Fibroblast of lung (primary cell): ENCODE measurements at regions not wholly inside any gene's neighbourhood (a gene's known extent, or its start where the extent isn't known, plus 50 kb on each side); places are given as distances from the start of the nearest gene placed in this dataset.

Experiments used
- DNase-seq, 2 donors: peaks; one replicate each; pipeline versions ENCODE4 v3.0.0 to v3.0.0-alpha.2; 2010; ENCODE audit warnings: low read depth in 2 of 2
- H2AFZ ChIP-seq: 2 replicates; pipeline ENCODE4 v1.5.1; 2012; ENCODE audit warnings: low read length, control low read depth, inconsistent platforms
- H3K27ac ChIP-seq: 2 replicates; pipeline ENCODE4 v1.5.1; 2011; ENCODE audit warnings: low read length, control low read depth; ENCODE audit not compliant: insufficient read depth
- H3K27me3 ChIP-seq: 2 replicates; pipeline ENCODE4 v1.5.1; 2011; ENCODE audit warnings: mild to moderate bottlenecking, low read length; ENCODE audit not compliant: control insufficient read depth, insufficient read depth
- H3K36me3 ChIP-seq: 2 replicates; pipeline ENCODE4 v1.5.1; 2011; ENCODE audit warnings: low read length; ENCODE audit not compliant: control insufficient read depth, insufficient read depth
- H3K4me1 ChIP-seq: 2 replicates; pipeline ENCODE4 v1.5.1; 2011; ENCODE audit warnings: low read length; ENCODE audit not compliant: control insufficient read depth, insufficient read depth; ENCODE audit errors: extremely low read depth
- H3K4me2 ChIP-seq: 2 replicates; pipeline ENCODE4 v1.5.1; 2011; ENCODE audit warnings: low read length, control low read depth; ENCODE audit not compliant: insufficient read depth; ENCODE audit errors: extremely low read depth
- H3K4me3 ChIP-seq, 4 experiments: fragments of 200-600 bp in 1 of 4; sonication (generic) in 1 of 4; replicated peaks in 1 of 4; 2 replicates each; pipeline ENCODE4 v1.5.1; 2011 to 2016; ENCODE audit warnings: low read length in 4 of 4, low read depth in 3 of 4, mild to moderate bottlenecking in 3 of 4, control low read depth in 2 of 4, inconsistent platforms in 1 of 4, mixed read lengths in 1 of 4; ENCODE audit not compliant: insufficient read depth in 1 of 4; ENCODE audit errors: control extremely low read depth in 1 of 4
- H3K79me2 ChIP-seq: 2 replicates; pipeline ENCODE4 v1.5.1; 2012; ENCODE audit warnings: mild to moderate bottlenecking, low read length, inconsistent platforms; ENCODE audit not compliant: control insufficient read depth, insufficient read depth
- H3K9ac ChIP-seq: 2 replicates; pipeline ENCODE4 v1.5.1; 2011; ENCODE audit warnings: mild to moderate bottlenecking, low read length, control low read depth; ENCODE audit not compliant: insufficient read depth
- H3K9me3 ChIP-seq: 2 replicates; pipeline ENCODE4 v1.5.1; 2012; ENCODE audit warnings: low read depth, low read length; ENCODE audit not compliant: control insufficient read depth, insufficient read depth
- H4K20me1 ChIP-seq: 2 replicates; pipeline ENCODE4 v1.5.1; 2011; ENCODE audit warnings: low read length; ENCODE audit not compliant: control insufficient read depth, insufficient read depth; ENCODE audit errors: extremely low read depth
- EZH2 ChIP-seq: IDR thresholded peaks from 2 replicates; pipeline ENCODE4 v1.5.1; 2012; ENCODE audit warnings: low read length, control low read depth, mild to moderate bottlenecking; ENCODE audit errors: missing control alignments
- TF ChIP-seq, protein P1 (sequence below), 2 donors: IDR thresholded peaks in 1 of 2; conservative IDR thresholded peaks in 1 of 2; 1 replicate in 1 of 2; 2 replicates in 1 of 2; pipeline ENCODE4 v1.5.1; 2011 to 2012; ENCODE audit warnings: low read length in 2 of 2, control low read depth in 1 of 2, inconsistent platforms in 1 of 2, low read depth in 1 of 2, mild to moderate bottlenecking in 1 of 2

DNA sequence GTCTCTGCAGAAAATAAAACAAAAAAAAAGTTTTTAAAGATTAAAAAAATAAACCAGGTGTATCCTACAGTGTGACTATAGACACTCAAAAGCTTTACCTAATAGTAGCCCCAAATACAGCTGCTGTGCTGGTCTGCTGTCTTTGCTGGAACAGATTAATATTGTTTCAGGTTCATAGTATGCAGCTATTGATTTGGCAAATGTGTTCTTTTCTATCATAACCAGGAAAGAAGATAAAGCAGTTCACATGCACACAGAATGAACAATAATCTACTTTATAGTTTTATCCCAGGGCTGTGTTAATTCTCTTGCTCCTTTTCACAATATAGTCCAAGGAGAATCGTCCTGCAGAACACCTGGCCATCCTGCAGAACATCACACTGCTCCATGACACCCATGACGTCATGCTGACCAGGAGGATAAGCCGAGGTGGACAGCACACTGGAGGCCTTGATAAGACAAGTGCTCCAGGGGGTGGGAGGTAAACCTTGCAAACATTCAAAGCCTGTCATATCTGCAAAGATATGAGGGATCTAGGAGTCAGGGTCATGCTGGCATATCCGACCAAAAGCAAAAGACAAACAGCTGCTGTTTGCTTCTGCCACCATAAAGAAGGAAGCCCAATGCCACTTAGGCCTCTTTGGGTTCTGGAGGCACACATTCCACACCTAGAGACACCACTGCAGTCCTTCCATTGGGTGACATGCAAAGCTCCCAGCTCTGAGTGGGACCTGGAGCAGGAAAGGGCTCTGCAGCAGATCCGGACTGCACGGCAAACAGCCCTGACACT lies 86.1 kb upstream of the SLC2A1 start:
- no peaks in the 10 kb centered on the region for H3K9me3 ChIP-seq
- DNase-seq = no peak
- no peak overlapping the region for H2AFZ ChIP-seq
- no peaks in the 10 kb centered on the region for H3K36me3 ChIP-seq
- no peak overlapping the region for H3K4me3 ChIP-seq
- H4K20me1 ChIP-seq = no peaks in the 10 kb centered on the region
- peaks cover 10% of the 10 kb centered on the region for H3K27me3 ChIP-seq
- no peaks in the 10 kb centered on the region for H3K79me2 ChIP-seq
- no peak overlapping the region for H3K9ac ChIP-seq
- no peak overlapping the region for H3K4me2 ChIP-seq
- no peak overlapping the region for H3K27ac ChIP-seq
- no peaks in the 10 kb centered on the region for H3K4me1 ChIP-seq
- no peak for TF ChIP-seq EZH2
- TF ChIP-seq, protein P1, sequence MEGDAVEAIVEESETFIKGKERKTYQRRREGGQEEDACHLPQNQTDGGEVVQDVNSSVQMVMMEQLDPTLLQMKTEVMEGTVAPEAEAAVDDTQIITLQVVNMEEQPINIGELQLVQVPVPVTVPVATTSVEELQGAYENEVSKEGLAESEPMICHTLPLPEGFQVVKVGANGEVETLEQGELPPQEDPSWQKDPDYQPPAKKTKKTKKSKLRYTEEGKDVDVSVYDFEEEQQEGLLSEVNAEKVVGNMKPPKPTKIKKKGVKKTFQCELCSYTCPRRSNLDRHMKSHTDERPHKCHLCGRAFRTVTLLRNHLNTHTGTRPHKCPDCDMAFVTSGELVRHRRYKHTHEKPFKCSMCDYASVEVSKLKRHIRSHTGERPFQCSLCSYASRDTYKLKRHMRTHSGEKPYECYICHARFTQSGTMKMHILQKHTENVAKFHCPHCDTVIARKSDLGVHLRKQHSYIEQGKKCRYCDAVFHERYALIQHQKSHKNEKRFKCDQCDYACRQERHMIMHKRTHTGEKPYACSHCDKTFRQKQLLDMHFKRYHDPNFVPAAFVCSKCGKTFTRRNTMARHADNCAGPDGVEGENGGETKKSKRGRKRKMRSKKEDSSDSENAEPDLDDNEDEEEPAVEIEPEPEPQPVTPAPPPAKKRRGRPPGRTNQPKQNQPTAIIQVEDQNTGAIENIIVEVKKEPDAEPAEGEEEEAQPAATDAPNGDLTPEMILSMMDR (conservative IDR thresholded peaks at IDR 0.05 in 1 of 2, IDR thresholded peaks at IDR 0.05 in 1 of 2; ENCODE audit: low read depth in 1 of 2, low read length in 2 of 2) = no peak

DNA sequence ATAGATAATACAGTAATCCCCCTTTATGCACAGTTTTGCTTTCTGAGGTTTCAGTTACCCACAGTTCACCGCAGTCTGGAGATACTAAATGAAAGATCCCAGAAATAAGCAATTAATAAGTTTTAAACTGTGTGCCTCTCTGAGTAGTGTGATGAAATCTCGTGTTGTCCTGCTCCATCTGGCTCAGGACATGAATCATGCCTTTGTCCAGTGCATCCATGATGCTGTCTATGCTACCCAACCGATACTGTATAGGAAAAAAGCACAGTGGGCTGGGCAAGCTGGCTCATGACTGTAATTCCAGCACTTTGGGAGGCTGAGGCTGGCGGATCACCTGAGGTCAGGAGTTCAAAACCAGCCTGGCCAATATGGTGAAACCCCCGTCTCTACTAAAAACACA lies 85.0 kb upstream of the SLC2A1 start:
- Histone ChIP-seq H3K9me3 (no peaks in the 10 kb centered on the region), H4K20me1 (no peaks in the 10 kb centered on the region), H3K27me3 (peaks cover 10% of the 10 kb centered on the region), H3K4me1 (no peaks in the 10 kb centered on the region), H3K9ac (no peak overlapping the region), H3K36me3 (no peaks in the 10 kb centered on the region), H2AFZ (no peak overlapping the region), H3K79me2 (no peaks in the 10 kb centered on the region), H3K4me3 (no peak overlapping the region), H3K27ac (no peak overlapping the region), H3K4me2 (no peak overlapping the region)
- no peak for TF ChIP-seq EZH2
- TF ChIP-seq, protein P1 (conservative IDR thresholded peaks at IDR 0.05 in 1 of 2, IDR thresholded peaks at IDR 0.05 in 1 of 2; ENCODE audit: low read depth in 1 of 2, low read length in 2 of 2) = no peak
- DNase-seq = no peak

DNA sequence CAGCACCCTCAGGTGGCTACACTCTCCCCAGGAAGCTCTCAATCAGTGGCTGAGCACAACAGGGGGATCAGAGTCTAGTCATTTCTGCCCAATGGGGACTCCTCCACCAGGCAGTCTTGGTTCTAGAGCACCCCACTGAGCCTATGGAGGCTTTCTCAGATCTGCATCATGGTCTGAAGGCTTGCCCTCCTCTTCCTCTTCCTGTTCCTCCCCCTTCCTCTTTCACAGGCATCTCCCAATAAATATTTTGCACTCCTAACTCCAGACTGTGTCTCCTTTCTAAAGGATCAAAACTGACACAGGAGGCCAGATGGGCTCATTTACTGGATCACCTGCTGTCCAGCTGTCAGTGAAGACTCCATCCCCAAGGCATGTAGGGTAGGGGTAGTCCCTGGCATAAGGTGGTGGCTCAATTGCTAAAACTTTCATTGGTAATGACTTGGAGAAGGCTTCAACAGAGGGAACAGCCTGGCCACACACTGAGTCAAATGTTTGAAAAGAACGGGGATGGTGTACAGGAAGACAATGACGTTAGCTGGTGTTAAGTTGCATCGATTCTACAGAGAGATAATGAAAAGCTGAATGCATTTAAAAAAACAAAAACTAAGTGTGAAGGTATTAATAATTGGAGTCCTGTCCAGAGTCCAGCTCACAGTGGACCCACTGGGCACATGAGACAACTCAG lies 84.2 kb upstream of the SLC2A1 start:
- Histone ChIP-seq H3K4me1 (no peaks in the 10 kb centered on the region), H2AFZ (no peak overlapping the region), H3K9me3 (no peaks in the 10 kb centered on the region), H3K4me2 (no peak overlapping the region), H3K27ac (no peak overlapping the region), H3K79me2 (no peaks in the 10 kb centered on the region), H3K4me3 (no peak overlapping the region), H3K27me3 (peaks cover 10% of the 10 kb centered on the region), H3K9ac (no peak overlapping the region), H3K36me3 (no peaks in the 10 kb centered on the region), H4K20me1 (no peaks in the 10 kb centered on the region)
- no peak for TF ChIP-seq EZH2
- TF ChIP-seq, protein P1 (conservative IDR thresholded peaks at IDR 0.05 in 1 of 2, IDR thresholded peaks at IDR 0.05 in 1 of 2; ENCODE audit: low read depth in 1 of 2, low read length in 2 of 2) = no peak
- DNase-seq = no peak
